NCI-H2171 treated with DMSO at 0.1 percent for 48 hours (cell line): ENCODE measurements at regions not wholly inside any gene's neighbourhood (a gene's known extent, or its start where the extent isn't known, plus 50 kb on each side); places are given as distances from the start of the nearest gene placed in this dataset.

ENCODE experiments used
- DNase-seq: peaks from one replicate; lab custom pipeline; 2025; lab: John Stamatoyannopoulos, UW

DNA sequence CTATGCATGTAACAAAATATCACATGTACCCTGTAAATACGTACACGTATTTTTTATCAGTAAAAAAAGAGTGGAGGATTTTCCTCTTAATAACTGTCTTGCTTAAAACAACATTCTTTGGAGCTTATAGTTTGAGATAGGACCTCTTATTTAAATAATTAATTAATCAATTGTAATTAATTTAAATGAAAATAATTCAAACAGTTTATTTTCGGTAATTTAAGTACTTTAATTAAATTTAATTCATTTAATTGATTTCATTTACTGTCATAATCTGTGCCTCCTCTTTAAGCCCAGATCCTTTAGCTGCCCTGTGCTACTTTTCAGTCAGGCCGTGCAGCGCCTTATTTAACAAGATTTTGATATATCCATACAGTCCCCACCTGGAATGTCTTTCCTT lies 427.0 kb downstream of the HLX start:
- DNase-seq, result no peak

DNA sequence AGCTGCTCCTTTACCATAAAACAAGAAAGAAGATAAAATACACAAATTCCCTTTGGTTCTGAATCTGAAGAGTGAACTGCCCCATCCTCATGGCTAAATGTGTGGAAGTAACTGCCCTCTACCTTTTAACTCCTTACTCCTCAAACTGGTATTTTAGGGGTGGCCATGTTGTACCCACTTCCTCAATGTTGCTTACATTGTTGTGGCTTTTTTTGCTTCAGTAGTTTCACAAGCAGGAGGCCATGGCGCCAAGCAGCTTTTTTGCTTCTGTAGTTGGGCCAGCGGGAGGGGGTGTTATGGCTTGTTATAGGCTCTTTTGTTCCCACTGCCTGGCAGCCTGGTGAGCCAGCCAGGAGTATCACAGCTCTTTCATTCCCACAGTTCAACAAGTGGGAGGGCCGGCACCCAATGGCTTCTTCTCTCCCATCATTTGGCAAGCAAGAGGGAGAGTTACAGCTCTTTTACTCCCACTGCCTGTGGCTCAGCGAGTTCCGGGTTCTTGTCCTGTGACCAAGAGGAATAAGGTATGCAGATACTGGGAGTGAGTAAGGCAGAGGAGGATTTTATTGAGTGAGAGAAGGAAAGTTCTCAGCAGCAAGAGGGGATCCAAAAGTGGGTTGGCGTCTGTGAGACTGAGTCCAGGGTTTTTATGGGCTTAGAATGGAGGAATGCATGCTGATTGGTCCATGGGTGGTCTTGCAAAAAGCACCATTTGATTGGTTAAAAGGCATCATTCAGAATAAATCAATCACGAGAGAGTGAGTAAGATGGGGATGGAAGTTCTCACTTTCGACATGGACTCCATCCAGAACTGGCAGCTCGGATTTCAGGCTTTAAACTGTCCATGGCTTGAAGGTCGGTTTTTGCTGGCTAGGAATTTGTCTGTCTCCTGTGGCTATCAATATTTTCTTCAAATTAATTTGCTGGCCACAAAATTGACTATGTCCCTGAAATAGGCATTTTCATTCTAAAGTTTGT lies 429.6 kb downstream of the HLX start:
- DNase-seq, result no peak

DNA sequence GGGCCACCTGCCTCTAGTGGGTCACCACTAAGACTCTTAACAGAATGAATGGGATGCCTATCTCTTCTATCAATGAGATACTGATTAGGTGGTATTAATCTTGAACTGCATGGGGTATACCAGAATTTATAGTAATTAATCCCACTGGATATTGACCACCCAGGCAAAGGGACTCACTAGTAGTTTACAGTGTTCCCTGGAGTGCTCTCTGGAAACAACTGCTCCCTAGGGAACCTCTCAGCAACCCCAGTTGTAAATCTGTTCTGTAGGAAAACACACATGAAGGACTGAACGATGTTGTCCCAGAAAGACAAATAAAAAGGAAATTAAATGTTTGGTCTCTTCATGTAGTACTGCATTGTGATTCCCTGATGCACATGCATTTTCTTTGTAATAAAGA lies 430.5 kb downstream of the HLX start:
- DNase-seq, result peak; percentile 74

DNA sequence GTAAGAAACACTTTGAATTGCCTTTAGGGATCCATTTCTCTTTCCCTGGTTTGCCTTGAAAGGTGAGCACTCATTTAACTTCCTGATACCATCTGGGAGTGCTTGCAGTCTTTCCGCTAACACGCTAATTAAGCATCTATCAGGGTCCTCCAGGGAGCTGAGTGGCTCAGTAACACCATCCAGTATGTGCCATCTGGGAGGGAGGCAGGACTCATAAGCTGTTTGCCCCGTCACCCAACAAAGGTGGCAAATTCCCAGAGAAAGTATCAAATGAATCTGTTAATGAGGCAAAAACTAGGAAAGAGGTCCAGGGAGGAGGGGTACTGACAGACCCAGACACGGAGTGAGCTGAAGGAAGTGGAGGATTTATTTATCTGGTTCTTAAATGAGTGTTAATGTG lies 430.9 kb downstream of the HLX start:
- peak; percentile 93 for DNase-seq

- no peak for DNase-seq
These were observed 426.6 kb downstream of the DUSP10 start for GRCh38 chr1:221315330-221315729.

GRCh38 chr1:221316491-221317056 lies 425.3 kb downstream of the DUSP10 start:
- DNase-seq, result no peak

GRCh38 chr1:221317537-221317936 lies 424.4 kb downstream of the DUSP10 start:
- DNase-seq, result no peak

- peak; percentile 6 for DNase-seq
These were observed 413.9 kb downstream of the DUSP10 start for GRCh38 chr1:221327954-221328353.

DNA sequence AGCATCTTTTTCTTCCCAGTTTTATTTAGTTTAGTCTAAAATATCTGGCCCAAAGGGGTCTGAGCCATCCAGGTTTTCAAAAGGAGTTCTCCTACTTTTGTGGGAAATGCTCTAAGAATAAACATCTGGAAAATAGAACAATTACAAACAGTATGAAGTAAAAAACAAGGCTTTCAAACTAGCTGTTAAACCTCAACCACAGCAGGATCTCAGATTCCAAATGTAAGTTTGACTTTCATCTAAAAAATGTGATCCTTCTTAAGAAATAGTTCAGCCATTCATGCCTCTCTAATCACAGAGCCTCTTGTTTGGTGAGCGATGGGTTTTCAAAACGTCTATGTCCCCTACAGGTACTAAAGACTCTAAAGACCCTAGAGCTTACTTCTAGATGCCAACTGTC lies 413.5 kb downstream of the DUSP10 start:
- DNase-seq, result no peak

DNA sequence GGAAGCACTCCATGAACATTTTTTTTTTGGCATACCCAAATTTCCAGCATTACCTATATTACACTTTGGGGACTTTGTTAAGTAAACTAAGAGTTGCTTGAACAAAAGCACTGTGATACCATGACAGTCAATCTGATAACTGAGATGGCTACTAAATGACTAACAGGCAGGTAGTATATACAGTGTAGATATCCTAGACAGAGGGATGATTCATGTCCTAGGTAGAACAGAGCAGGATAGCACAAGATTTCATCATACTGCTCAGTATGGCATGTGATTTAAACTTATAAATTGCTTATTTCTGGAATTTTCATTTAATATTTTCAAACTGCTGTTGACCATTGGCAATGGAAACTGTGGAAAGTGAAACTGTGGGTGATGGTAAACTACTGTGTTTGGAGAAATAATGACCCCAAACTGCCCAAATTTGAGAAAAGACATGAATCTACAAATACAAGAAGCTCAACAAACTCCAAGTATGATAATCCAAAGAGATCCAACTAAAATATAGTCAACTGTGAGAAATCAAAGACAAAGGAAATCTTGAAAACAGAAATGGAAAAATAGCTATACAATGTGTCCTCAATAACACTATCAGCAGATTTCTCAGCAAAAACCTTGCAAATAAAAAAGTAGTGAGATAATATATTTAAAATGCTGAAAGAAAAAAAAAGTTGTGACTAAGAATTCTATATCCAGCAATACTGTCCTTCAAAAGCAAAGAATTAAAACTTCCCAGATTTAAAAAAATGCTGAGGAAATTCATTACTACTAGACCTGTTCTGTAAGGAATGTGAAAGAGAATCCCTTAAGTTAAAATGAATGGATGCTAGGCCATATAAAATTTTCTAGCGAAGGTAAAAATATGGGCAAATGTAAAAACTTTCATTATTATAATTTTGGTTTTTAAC lies 410.4 kb downstream of the DUSP10 start:
- DNase-seq, result no peak

- DNase-seq, result no peak
These were observed 407.8 kb downstream of the DUSP10 start for GRCh38 chr1:221334062-221334461.

DNA sequence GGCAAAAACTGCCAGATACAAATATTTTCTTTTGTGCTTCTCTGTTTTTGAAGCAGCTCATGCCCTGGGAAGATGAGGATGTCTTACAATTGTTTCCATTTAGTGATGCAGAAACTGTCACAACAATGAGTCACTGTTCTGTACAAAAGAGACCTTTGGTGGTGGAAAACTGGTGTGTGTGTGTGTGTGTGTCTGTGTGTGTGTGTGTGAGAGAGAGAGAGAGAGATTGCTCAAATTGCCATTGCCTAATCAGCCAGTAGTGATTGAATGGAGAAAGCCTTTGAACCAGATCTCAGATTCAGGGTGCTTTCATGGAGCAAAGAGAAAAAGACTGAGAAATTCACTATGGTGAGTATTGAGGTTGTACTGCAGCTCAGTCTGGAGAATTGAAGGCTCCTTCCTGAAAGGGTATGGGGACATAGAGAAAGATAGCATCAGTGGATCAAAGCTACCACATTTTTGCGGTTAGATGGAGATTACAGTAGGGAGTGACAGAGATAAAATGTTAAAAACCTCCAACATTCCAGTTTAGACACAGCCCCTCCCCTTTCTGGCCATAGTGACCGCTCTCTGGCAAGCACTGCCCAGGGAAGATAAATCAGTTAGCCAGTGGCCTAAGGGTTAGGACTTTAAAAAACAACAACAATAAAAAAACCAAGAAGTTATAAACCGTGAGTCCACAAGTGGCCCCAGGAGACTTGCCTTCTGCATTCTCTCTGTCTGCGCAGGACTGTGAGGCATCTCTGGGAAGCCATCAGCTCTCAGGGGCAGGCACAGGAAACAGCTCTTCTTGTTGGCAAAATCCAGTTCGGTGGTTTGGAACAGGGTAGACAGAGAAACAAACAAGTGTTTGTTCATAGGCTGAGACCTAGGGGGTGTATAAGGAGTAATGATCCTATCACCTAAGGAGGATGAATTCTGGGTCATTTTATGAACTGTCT lies 406.5 kb downstream of the DUSP10 start:
- no peak for DNase-seq

GRCh38 chr1:221336126-221336525 lies 405.8 kb downstream of the DUSP10 start:
- DNase-seq, result no peak

- DNase-seq, result no peak
These were observed 404.8 kb downstream of the DUSP10 start for GRCh38 chr1:221337106-221337505.

DNA sequence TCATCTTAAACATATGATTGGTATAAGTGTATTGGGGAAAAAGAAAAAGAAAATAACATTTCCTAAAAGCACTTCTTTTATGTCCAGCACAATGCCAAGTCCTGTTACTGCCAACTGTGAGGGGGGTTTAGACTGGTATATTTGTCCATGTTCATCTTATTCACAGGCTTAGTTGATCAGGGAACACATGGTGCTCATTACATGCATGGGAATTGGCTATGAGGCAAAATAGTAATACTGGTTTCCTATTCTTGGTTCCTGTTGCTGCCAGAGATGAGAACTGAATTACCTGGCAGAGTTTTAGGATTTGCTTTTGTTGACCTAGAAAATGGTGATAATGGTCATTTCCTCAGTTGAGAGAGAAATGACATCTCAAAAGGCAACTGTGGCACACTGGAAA lies 398.8 kb downstream of the DUSP10 start:
- DNase-seq, result no peak

DNA sequence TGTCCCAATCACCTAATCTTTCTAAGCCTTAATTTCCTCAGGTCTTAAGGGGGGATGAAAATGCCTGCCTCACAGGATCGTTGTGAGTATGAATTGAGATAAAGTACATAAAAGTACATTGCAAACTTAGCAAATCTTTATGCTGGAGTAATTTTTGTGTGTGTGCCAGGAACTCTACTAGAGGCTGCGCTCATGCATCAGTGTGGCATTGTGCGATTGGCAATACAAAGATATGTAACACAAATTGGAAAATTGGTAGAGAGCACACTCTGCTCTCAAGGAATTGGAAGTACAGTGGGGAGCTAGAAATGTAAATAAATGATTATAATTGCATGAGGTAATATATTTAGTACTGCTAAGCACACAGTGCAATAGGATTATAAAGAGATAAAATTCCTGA lies 398.3 kb downstream of the DUSP10 start:
- DNase-seq, result no peak

DNA sequence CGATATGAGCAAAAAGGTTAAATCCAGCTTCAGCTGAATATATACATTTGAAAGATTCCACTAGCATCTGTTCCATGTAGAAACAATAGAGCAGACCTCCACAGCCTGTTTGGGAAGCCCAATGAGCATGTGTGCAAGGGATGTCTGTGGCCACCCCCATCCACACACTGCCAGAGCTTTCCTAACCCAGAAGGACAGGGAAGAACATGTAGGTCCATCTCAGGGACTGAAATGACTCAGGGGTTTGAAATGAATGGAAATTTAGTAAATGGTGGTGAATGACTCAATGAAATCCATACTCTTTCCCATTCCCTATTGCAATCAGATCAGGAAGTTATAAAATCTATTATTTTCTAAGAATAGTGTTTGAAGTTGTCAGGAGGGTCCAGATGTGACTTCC lies 397.2 kb downstream of the DUSP10 start:
- no peak for DNase-seq

GRCh38 chr1:221347706-221348105 lies 394.2 kb downstream of the DUSP10 start:
- DNase-seq, result no peak

DNA sequence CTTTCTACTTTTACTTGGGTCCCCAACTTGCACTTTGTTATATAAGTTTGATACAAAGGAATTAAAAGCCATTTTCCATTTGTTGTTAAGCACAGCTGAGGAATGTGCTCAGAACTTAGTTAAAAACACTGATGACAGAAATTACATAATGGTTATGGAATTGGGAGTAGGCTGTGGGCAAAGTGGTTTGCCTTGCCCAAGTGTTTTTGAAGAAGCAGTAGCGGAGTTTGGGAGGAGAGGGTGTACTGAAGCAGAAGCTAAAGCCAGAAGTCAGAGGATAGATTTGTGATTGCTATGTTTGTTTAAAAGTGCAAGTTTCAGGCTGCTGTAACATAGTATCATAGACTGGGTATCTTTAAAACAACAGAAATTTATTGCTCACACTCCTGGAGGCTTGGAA lies 391.8 kb downstream of the DUSP10 start:
- no peak for DNase-seq

DNA sequence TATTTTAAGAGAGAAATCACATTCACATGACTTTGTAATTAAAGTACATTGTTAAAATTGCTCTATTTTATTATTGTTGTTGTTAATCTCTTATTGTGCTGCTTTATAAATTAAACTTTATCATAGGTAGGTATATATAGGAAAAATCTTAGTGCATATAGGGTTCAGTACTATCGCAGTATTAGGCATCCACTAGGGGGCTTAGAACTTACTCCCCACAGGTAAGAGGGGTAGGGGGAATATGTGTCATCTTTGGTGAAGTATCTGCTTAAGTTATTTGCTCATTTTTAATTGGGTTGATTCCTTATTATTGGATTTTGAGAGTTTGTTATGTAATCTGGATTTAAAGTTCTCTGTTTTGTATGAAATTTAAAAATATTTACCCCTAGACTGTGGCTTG lies 385.2 kb downstream of the DUSP10 start:
- DNase-seq, result no peak

- no peak for DNase-seq
These were observed 378.9 kb downstream of the DUSP10 start for GRCh38 chr1:221363039-221363438.
